ENCODE measurements at regions not wholly inside any gene's neighbourhood (a gene's known extent, or its start where the extent isn't known, plus 50 kb on each side); places are given as distances from the start of the nearest gene placed in this dataset.

- TF ChIP-seq POLR2A (IDR thresholded peaks at IDR 0.05), result no peak
- TF ChIP-seq CTCF (IDR thresholded peaks at IDR 0.05), result no peak
These were observed 129.4 kb upstream of the TLE3 start for GRCh38 chr15:70227147-70227546.
